GM12875 (cell line): ENCODE measurements at regions not wholly inside any gene's neighbourhood (a gene's known extent, or its start where the extent isn't known, plus 50 kb on each side); places are given as distances from the start of the nearest gene placed in this dataset.

Source experiments
- H3K4me3 ChIP-seq: one replicate; pipeline ENCODE4 v1.5.1; 2011; ENCODE audit warnings: low read depth, low read length, control low read depth
- CTCF ChIP-seq: IDR thresholded peaks from 2 replicates; pipeline ENCODE4 v1.5.1; 2011; ENCODE audit warnings: low read depth, mild to moderate bottlenecking, control low read depth, inconsistent platforms, low read length, moderate library complexity, borderline replicate concordance; ENCODE audit not compliant: insufficient read depth

DNA sequence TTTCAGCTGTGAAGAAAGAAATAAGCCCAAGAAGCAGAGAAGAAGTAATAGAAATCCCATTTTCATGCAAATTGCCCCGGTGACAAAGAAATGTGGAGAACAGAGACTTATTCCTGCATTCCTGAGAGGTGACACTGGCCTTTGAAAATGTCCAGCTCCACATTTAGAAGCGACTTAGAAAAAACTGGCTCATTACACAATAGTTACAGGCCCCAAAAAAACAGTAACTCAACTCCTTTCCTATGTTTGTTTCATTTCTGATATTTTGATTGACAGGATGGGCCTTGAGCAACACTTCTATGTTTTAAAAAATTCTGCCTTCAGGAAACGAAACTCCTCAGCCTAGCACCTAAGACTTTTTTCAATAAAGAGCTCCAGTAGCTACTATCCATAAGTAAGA is 726.9 kb upstream of the TENM4 start:
- no peak for TF ChIP-seq CTCF
- no peak overlapping the region for H3K4me3 ChIP-seq

DNA sequence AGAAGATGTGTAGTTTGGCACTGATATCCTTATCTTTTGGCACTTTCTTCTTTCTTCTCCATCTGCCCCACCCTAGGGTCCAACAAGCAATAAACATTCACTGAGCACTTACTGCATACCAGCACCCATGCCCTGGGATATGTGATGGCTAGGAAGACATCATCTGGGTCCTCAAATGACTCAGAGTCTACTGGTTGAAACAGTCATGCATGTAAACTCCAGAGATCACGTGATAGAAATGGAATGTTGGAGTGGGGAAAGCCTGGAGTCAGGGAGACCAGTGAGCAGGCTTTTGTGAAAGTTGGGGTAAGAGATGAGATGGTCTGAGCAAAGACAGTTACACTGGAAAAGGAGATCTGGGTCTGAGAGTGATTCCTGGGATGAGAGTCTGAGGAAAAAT is 724.9 kb upstream of the TENM4 start:
- TF ChIP-seq CTCF, result no peak
- no peak overlapping the region for H3K4me3 ChIP-seq

DNA sequence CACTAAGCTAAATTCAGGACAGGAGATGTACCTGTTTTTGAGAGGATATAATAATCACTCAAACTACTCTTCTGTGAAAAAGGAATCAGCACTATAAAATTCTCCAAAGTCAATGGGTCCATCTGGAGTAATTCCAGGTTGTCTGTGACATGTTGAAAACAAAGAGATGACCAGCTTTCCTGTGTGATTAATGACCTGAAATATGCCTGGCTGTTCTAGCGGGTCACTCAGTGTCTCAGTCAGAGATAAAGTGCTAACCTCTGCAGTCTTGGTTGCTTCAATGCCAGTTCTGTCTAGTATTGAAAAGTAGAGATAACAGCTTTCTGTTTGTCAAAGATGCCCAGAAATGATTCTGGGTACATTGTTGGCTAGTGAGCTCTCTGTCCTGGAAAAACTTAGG is 722.6 kb upstream of the TENM4 start:
- TF ChIP-seq CTCF, result no peak
- no peak overlapping the region for H3K4me3 ChIP-seq

GRCh38 chr11:80163011-80163410 is 722.2 kb upstream of the TENM4 start:
- TF ChIP-seq CTCF, result no peak
- H3K4me3 ChIP-seq, result no peak overlapping the region

GRCh38 chr11:80162387-80162786 is 721.6 kb upstream of the TENM4 start:
- TF ChIP-seq CTCF, result no peak
- H3K4me3 ChIP-seq, result no peak overlapping the region

- TF ChIP-seq CTCF, result no peak
- H3K4me3 ChIP-seq, result no peak overlapping the region
These were observed 716.6 kb upstream of the TENM4 start for GRCh38 chr11:80157447-80157846.

DNA sequence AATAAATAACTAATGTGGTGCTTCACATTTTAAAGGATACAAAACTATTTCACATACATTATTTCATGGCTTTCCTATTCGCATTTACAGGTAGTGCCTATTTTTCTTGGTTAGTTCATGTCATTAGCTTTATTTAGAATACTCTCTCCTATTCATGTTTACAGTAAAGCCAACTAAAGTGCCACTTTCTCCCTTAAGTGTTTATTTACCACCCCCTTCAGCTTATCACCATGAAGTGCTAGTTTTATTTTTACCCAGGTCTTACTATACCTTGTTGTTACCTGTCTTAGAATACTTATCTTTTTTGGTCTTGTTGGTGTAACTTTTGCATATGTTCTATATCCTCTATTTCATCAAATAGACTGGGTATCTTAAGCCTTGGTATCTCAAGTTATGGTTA is 715.2 kb upstream of the TENM4 start:
- TF ChIP-seq CTCF, result no peak
- H3K4me3 ChIP-seq, result no peak overlapping the region
